Stimulated activated memory B cell treated with anti-CD40 and anti-IgM and Interleukin-4, amounts not matched to agents 10 μg/mL and 1 μg/mL and 100 μg/mL, for 72 hours (primary cell): ENCODE measurements at regions not wholly inside any gene's neighbourhood (a gene's known extent, or its start where the extent isn't known, plus 50 kb on each side); places are given as distances from the start of the nearest gene placed in this dataset.

Experiments
- ATAC-seq: fragments of 150-1000 bp; cut with Tn5 transposase; 2 replicates; pipeline ENCODE4 v1.10.0; 2021
- H3K27ac Mint-ChIP-seq: one replicate; pipeline ENCODE4 v1.8.0; 2022; ENCODE audit warnings: mild to moderate bottlenecking, mixed read lengths
- H3K27me3 Mint-ChIP-seq: one replicate; pipeline ENCODE4 v1.8.0; 2022; ENCODE audit warnings: mixed read lengths
- H3K36me3 Mint-ChIP-seq: one replicate; pipeline ENCODE4 v1.8.0; 2022; ENCODE audit warnings: mixed read lengths
- H3K4me1 Mint-ChIP-seq: one replicate; pipeline ENCODE4 v1.8.0; 2022; ENCODE audit warnings: mixed read lengths
- H3K4me3 Mint-ChIP-seq: one replicate; pipeline ENCODE4 v1.8.0; 2022; ENCODE audit warnings: mild to moderate bottlenecking, moderate library complexity, mixed read lengths
- H3K9me3 Mint-ChIP-seq: one replicate; pipeline ENCODE4 v1.8.0; 2022; ENCODE audit warnings: mixed read lengths

DNA sequence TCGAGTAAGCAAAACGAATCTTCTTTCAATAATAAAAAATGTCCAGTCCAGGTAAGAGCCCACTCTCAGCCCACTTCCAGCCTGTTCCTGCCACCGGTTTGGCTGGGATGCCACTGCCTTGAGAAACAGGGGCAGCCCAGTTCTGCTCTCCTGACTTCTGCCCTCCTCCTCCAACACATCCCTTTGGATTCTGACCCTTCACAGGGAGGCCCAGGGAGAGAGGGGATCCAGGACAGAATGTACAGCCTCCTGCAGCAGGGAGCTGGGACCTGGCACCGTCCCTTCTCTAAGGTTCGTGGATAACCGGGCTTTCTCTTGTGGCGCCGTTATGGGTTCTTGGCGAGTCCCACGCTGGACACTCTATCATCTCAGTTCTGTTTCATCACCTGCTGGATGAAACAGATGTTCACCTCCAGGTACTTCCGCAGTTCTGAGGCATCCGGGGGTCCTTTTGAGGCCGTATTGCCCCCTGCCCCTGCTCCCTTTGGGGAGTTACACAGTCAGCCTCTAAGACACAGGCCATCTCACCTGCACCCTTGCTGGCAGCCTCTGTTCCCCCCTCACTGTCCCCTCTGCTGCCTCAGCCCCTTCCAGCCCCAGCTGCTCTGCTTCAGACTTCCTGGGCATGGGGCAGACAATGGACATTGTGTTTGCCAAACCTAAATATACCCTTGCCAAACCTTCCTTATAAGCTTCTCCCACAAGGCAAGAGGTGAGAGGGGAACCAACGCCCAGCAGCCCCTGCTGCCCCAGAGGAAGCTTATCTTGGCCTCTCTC, 203.8 kb upstream of the ZMIZ1 start:
- no peaks in the 10 kb centered on the region for H3K4me1 Mint-ChIP-seq
- no peak overlapping the region for H3K4me3 Mint-ChIP-seq
- H3K36me3 Mint-ChIP-seq, result no peaks in the 10 kb centered on the region
- H3K27ac Mint-ChIP-seq, result no peak overlapping the region
- peaks cover 31% of the 10 kb centered on the region for H3K27me3 Mint-ChIP-seq
- ATAC-seq, result no peak
- H3K9me3 Mint-ChIP-seq, result no peaks in the 10 kb centered on the region

DNA sequence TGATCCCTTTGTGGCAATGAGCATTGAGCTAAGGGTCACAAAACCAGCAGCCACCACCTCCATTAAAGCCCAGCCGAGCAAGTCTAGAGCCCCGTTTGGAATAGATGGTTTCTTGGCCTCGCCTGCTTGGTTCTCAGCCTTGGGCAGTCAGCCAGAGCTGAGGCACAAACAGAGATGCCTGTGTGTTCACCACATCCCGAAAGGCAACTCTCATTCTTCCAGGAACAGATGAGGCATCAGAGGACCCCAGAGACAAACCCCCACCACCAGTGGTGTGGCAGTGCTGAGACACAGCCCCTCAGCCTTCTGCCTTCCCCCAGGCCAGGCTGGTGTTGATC, 203.3 kb upstream of the ZMIZ1 start:
- Mint-ChIP-seq H3K27ac (no peak overlapping the region), H3K9me3 (no peaks in the 10 kb centered on the region), H3K4me1 (no peaks in the 10 kb centered on the region), H3K27me3 (peaks cover 34% of the 10 kb centered on the region), H3K4me3 (no peak overlapping the region), H3K36me3 (no peaks in the 10 kb centered on the region)
- no peak for ATAC-seq

DNA sequence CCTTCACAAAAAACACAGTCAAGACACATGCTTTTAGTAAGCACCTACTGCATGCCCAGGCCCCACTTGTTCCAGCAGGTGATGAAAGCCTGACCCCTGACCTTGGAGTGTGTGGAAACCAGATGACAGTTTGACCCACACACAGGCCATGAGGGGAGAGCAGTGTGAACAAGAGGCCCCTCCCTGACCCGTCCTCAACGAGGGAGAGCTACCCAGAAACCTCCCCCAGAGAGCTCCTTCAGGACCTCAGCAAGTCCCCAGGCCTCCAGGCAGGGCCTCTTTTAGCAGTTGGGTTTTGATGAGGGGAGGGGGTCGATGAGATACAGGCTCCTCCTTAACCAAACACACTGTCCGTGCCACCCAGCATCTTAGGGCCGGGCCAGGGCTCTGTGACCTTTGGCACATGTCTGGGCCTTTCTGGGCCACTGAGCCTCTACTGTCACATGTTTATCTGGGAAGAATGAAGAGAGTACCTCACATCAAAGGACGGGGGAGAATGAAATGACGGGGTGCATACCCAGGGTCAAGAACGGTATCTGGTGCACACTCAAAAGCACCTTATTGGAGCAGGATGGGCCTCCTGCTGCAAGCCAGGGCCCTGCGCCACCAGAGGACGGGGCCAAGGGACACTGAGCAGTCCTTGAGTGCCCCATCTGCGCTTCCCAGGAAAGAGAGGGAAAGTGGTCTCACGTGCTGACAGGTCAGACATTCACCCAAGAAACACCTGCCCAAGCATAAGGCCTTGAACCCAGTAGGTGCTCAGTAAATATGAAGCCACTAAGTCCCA, 202.6 kb upstream of the ZMIZ1 start:
- Mint-ChIP-seq H3K27me3 (peaks cover 34% of the 10 kb centered on the region), H3K27ac (no peak overlapping the region), H3K4me1 (no peaks in the 10 kb centered on the region), H3K4me3 (no peak overlapping the region), H3K9me3 (no peaks in the 10 kb centered on the region), H3K36me3 (no peaks in the 10 kb centered on the region)
- no peak for ATAC-seq

DNA sequence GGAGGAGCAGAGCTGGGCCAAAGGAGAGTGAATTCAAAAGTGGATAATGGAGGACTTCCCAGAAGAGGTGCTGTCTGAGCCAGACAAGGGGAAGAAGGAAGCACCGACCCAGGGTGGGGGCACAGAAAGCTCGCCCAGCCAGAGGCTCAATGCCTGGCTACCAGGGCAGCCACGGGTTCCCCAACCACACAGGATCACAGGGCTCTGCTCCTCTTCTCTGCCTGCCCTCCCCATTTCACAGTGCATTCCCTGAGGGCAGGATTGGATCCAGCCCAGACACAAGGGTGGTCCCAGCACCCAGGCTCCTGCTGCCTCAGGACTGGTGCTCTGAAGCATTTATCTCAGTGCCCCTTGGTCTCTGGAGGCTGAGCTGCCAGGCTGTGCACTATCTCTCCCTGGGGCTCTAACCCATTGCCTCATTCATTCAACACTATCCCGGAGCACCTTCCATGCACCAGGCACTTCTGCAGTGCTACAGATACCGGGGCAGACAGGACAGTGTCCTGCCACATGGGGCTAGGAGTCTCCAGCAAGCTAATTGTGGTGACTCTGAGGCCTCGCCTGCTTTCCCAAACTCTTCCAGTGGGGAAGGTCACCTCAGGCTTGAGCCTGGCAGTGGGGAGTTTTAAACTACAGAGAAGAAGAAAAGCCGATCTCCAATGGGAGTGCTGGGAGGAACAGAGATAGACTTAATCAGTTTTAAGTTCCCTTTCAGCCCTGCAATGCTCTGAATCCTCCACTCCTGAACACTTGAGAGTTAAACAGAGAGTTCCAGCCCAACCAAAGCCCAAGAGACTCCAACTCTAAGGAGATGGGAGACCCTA, 201.8 kb upstream of the ZMIZ1 start:
- H3K4me1 Mint-ChIP-seq, result no peaks in the 10 kb centered on the region
- H3K27me3 Mint-ChIP-seq, result peaks cover 34% of the 10 kb centered on the region
- no peak overlapping the region for H3K27ac Mint-ChIP-seq
- no peaks in the 10 kb centered on the region for H3K9me3 Mint-ChIP-seq
- ATAC-seq, result no peak
- H3K4me3 Mint-ChIP-seq, result no peak overlapping the region
- no peaks in the 10 kb centered on the region for H3K36me3 Mint-ChIP-seq

DNA sequence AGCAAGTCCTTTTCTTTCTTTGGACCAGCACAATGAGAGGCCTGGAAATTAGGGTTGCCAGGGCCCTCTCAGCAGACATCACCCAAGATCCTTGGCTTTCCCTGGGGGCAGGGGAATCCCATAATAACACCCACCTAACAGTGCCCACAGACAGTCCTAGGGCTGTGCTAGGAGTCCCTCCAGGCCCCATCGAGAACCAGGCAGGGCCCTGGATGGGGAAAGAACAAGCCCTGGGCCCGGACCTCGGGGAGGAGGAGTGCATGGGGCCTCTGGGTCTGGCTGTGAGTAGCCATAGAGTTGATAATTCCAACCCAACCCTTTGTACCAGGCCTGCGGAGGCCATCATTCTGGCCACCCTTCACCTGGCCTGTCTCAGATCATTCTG, 201.2 kb upstream of the ZMIZ1 start:
- no peaks in the 10 kb centered on the region for H3K36me3 Mint-ChIP-seq
- no peaks in the 10 kb centered on the region for H3K9me3 Mint-ChIP-seq
- no peak for ATAC-seq
- no peaks in the 10 kb centered on the region for H3K4me1 Mint-ChIP-seq
- no peak overlapping the region for H3K27ac Mint-ChIP-seq
- H3K27me3 Mint-ChIP-seq, result peaks cover 36% of the 10 kb centered on the region
- no peak overlapping the region for H3K4me3 Mint-ChIP-seq

DNA sequence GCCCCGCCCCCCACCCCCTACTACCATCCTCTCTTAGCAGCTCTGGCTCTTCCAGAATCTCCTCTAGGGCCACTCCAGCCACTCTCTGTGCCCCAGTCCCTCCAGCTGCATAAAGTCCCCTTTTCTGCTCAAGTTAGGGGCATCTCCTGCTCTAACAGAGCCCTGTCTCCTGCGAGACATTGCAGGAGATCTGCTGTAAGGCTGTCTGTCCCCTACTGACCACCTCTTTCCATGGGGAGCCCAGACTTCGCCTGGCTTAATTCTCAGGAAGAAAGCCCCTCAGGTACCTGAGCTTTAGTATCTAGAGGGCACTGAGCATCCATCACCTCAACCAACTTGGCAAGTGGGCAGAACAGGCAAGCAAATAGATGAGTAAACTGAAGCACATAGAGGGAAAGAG, 200.7 kb upstream of the ZMIZ1 start:
- Mint-ChIP-seq H3K4me1 (no peaks in the 10 kb centered on the region), H3K36me3 (no peaks in the 10 kb centered on the region), H3K27ac (no peak overlapping the region), H3K4me3 (no peak overlapping the region), H3K9me3 (no peaks in the 10 kb centered on the region), H3K27me3 (peaks cover 39% of the 10 kb centered on the region)
- ATAC-seq, result no peak

DNA sequence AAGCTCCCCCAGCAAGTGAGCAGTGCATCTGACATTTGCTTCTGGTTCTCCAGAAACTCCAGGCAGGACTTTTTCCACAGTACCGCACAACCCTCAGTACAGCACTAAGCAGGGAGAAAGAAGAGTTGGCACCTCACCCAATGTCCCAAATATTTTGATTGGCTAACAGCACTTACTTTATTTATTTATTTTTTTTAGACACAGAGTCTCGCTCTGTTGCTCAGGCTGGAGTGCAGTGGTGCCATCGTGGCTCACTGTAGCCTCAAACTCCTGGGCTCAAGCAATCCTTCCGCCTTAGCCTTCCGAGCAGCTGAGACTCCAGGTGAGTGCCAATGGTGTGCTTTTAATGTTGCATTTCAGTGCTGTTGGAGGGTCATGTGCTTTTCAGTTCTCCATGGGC, 200.3 kb upstream of the ZMIZ1 start:
- H3K27me3 Mint-ChIP-seq, result peaks cover 40% of the 10 kb centered on the region
- H3K36me3 Mint-ChIP-seq, result no peaks in the 10 kb centered on the region

DNA sequence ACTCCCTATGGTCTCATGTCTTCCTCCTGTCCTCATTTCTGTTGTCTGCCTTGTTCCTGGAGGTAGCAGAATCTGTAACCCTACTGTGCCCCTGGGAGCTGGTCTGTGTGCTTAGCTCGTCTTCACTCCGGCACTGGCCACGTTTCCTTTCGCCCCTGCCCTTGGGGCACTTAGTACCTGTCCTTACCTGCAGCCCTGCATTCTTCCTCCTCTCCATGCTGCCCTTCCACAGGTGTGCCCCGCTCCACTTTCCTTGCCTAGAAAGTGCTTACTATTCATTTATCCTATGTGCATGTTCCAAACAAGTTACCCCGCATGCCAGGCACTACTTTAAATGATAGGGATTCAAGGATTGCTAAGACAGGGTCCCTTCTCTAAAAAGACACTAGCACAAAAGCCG, 199.9 kb upstream of the ZMIZ1 start:
- no peaks in the 10 kb centered on the region for H3K36me3 Mint-ChIP-seq
- no peaks in the 10 kb centered on the region for H3K4me1 Mint-ChIP-seq
- ATAC-seq, result no peak
- H3K4me3 Mint-ChIP-seq, result no peak overlapping the region
- H3K9me3 Mint-ChIP-seq, result no peaks in the 10 kb centered on the region
- H3K27me3 Mint-ChIP-seq, result peaks cover 44% of the 10 kb centered on the region
- no peak overlapping the region for H3K27ac Mint-ChIP-seq

More for the DNA sequence above, 200.3 kb upstream of the ZMIZ1 start:
- no peak overlapping the region for H3K27ac Mint-ChIP-seq
- H3K4me3 Mint-ChIP-seq, result no peak overlapping the region
- H3K4me1 Mint-ChIP-seq, result no peaks in the 10 kb centered on the region
- no peak for ATAC-seq
- H3K9me3 Mint-ChIP-seq, result no peaks in the 10 kb centered on the region

DNA sequence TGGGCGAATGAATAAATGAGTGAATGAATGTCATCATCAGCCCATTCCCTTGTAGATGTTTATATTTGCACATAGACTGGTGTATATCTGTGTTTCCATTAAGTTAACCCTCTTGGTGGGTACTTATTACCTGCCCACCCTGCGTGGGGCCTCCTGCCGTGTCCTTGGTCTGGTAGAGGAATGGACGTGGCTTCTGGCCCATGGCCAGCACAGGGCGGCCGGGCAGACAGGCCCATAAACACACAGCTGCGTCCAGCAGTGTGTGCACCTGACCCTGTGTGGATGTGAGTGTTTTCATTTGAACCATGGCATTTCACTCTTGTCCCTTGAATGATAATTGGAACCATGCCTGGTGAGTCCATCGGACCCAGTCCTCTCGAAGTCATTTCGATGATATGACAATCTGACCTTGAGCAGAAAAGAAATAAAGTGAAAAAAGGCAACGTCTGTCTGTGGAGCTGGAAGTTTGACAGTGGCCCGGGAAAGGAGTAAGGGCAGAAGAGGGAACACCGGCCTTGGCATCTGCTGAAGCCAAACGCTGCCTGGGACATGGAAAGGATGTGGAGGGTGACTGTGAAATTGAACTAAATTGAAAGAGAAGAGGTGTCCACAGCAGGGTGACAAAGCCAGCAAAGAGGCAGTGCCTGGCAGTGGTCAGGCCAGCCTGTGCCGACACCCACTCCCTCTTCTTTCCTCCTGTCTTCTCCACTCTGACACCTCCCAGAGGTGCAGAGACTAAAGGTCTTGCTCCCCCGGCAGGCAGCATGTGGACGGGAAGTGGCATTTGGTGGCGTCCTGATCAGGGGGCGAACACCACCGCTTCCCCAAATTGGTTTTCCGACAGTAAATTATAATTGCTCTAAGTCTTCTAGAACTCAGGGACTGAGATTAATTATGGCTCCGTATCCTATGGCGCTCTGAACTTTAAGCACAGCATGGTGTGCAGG, 199.0 kb upstream of the ZMIZ1 start:
- ATAC-seq, result no peak
- Mint-ChIP-seq H3K36me3 (no peaks in the 10 kb centered on the region), H3K27me3 (peaks cover 53% of the 10 kb centered on the region), H3K4me3 (no peak overlapping the region), H3K9me3 (no peaks in the 10 kb centered on the region), H3K4me1 (no peaks in the 10 kb centered on the region), H3K27ac (no peak overlapping the region)

DNA sequence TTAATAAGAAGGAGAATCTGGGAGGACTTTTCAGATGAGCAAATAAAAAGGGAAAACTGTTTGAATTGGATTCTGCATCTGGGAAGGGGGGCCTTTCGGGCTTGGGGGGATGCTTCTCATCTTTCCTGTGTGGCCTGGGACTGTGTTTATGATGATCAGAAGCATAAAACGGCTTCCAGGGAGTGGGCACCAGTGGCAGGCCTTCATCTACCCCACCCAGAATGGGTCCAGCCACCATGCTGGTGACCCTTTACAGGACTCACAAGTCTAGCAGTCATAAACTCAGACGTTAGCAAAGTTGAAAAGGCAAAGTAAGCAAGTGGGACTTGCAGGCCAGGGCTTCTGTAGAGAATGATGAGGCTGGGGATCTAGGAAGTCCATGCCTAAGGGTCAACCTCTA, 198.3 kb upstream of the ZMIZ1 start:
- no peaks in the 10 kb centered on the region for H3K36me3 Mint-ChIP-seq
- ATAC-seq, result no peak
- H3K9me3 Mint-ChIP-seq, result no peaks in the 10 kb centered on the region
- H3K4me1 Mint-ChIP-seq, result no peaks in the 10 kb centered on the region
- no peak overlapping the region for H3K4me3 Mint-ChIP-seq
- H3K27ac Mint-ChIP-seq, result no peak overlapping the region
- H3K27me3 Mint-ChIP-seq, result peaks cover 55% of the 10 kb centered on the region

DNA sequence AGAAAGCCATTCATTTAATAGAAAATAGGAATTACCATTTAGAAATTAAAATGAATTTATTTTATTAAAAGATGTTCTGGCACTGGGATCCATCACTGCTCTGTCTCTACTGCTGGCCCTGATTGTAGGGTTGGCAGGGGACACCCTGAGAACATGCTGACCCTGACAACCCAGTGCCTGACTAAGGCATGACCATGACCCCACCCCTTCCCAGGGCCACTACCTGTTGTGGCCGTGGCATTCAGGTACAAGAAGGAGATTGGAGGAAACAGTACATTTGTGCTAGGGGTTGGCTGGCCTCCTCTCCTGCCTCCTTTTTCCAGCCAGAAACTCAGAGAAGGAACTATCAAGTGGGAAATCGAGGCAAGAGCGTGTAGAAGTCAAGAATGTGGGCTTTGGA, 197.0 kb upstream of the ZMIZ1 start:
- Mint-ChIP-seq H3K4me3 (no peak overlapping the region), H3K9me3 (no peaks in the 10 kb centered on the region), H3K27ac (no peak overlapping the region), H3K4me1 (no peaks in the 10 kb centered on the region), H3K27me3 (peaks cover 64% of the 10 kb centered on the region), H3K36me3 (no peaks in the 10 kb centered on the region)
- ATAC-seq, result no peak

DNA sequence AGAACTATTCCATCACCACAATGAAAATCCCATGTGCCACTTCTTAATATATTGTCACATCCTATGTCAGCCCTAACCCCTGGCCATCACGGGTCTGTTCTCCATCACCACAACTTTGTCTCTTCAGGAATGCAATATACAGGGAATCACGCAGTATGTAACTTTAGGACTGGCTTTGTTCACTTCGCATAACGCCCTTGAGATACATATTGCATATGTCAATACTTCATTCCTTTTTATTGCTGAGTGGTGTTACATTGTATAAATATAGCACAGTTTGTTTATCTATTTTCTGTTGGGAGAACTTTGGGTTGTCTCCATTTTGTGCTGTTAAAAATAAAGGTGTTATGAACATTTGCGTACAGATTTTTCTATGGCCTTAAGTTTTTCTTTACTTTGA, 195.4 kb upstream of the ZMIZ1 start:
- no peaks in the 10 kb centered on the region for H3K9me3 Mint-ChIP-seq
- H3K4me3 Mint-ChIP-seq, result no peak overlapping the region
- H3K4me1 Mint-ChIP-seq, result no peaks in the 10 kb centered on the region
- H3K27me3 Mint-ChIP-seq, result peaks cover 70% of the 10 kb centered on the region
- H3K36me3 Mint-ChIP-seq, result no peaks in the 10 kb centered on the region
- H3K27ac Mint-ChIP-seq, result no peak overlapping the region
- ATAC-seq, result no peak

DNA sequence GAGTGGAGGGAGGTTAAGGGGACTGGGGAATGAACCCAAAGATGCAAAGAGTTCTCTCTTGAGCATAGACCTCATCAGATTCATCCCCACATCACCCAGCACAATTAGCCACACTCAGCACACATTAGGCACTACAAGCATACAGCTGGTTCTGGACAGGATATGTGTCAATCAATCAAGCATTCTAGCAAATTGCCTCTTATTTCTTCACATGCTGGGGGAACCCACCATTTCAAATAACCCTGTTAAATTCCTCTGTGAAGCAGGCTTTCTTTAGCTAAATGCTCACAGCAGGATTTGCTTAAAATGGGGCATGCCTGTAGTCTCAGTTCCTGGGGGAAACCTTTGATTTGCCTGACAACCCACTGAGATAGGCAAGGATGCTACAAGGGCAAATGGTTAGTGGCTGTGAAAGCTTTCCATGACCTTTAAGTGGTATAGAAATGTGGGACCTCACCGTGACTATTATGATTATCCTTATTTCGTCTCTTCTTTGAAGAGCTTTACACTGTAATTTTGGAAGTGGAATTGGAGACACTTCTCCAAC, 193.4 kb upstream of the ZMIZ1 start:
- Mint-ChIP-seq H3K9me3 (peaks cover 7% of the 10 kb centered on the region), H3K36me3 (peaks cover 6% of the 10 kb centered on the region), H3K27me3 (peaks cover 64% of the 10 kb centered on the region), H3K27ac (no peak overlapping the region), H3K4me3 (no peak overlapping the region), H3K4me1 (no peaks in the 10 kb centered on the region)
- ATAC-seq, result no peak

DNA sequence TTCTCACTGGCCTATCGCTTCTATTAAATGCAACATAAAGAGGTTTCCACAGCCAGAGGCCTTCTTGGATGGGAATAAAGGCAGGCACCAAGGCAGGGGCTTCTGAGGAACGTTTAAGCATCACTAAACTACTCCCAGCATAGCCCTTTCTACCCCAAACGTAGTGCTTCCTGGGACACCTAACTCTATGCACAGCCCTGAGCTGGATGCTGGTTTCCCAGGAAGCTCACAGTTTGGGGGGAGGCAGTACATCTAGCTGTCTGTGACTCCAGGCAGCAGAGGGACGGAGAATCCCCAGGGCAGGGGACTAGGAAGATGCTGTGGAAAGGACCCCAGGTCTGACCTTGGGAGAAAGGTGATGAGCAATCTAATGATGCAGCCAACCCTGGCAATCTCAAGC, 192.8 kb upstream of the ZMIZ1 start:
- H3K27ac Mint-ChIP-seq, result no peak overlapping the region
- no peak overlapping the region for H3K4me3 Mint-ChIP-seq
- peaks cover 10% of the 10 kb centered on the region for H3K9me3 Mint-ChIP-seq
- no peaks in the 10 kb centered on the region for H3K4me1 Mint-ChIP-seq
- peaks cover 7% of the 10 kb centered on the region for H3K36me3 Mint-ChIP-seq
- H3K27me3 Mint-ChIP-seq, result peaks cover 63% of the 10 kb centered on the region
- no peak for ATAC-seq
